Right lobe of liver (tissue), 4 donors: ENCODE measurements at regions not wholly inside any gene's neighbourhood (a gene's known extent, or its start where the extent isn't known, plus 50 kb on each side); places are given as distances from the start of the nearest gene placed in this dataset.

Source experiments
- POLR2A ChIP-seq: fragments of 450-650 bp; IDR thresholded peaks from one replicate; pipeline ENCODE4 v1.6.1; 2017; ENCODE audit warnings: antibody characterized with exemption, mild to moderate bottlenecking
- TF ChIP-seq, protein P1 (sequence below), 4 donors: fragments of 200-600 bp in 3 of 4; fragments of 450-650 bp in 1 of 4; IDR thresholded peaks; one replicate each; pipeline versions ENCODE4 v1.5.1 to v1.8.0; 2016 to 2022; ENCODE audit warnings: antibody characterized with exemption in 4 of 4, mild to moderate bottlenecking in 2 of 4
- donor health status: DM: no; HTN: no; CAD: no.
- donor health status: DM: no; HTN: no; CAD: no.
- donor health status: DM: no; HTN: yes; CAD: no.

GRCh38 chrX:109926743-109927662, 75.9 kb upstream of the TMEM164 start:
- TF ChIP-seq, protein P1, sequence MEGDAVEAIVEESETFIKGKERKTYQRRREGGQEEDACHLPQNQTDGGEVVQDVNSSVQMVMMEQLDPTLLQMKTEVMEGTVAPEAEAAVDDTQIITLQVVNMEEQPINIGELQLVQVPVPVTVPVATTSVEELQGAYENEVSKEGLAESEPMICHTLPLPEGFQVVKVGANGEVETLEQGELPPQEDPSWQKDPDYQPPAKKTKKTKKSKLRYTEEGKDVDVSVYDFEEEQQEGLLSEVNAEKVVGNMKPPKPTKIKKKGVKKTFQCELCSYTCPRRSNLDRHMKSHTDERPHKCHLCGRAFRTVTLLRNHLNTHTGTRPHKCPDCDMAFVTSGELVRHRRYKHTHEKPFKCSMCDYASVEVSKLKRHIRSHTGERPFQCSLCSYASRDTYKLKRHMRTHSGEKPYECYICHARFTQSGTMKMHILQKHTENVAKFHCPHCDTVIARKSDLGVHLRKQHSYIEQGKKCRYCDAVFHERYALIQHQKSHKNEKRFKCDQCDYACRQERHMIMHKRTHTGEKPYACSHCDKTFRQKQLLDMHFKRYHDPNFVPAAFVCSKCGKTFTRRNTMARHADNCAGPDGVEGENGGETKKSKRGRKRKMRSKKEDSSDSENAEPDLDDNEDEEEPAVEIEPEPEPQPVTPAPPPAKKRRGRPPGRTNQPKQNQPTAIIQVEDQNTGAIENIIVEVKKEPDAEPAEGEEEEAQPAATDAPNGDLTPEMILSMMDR (IDR thresholded peaks at IDR 0.05) = no peak
- no peak for TF ChIP-seq POLR2A
